Gastroesophageal sphincter (tissue), 2 donors: ENCODE measurements at regions not wholly inside any gene's neighbourhood (a gene's known extent, or its start where the extent isn't known, plus 50 kb on each side); places are given as distances from the start of the nearest gene placed in this dataset.

Source experiments
- EP300 ChIP-seq: sonication (generic); formaldehyde crosslinking; IDR thresholded peaks from one replicate; pipeline ENCODE4 v1.6.1; 2017; ENCODE audit warnings: antibody characterized with exemption, mild to moderate bottlenecking
- POLR2A ChIP-seq, 2 donors: fragments of 450-650 bp; IDR thresholded peaks; one replicate each; pipeline ENCODE4 v1.6.1; 2017; ENCODE audit warnings: antibody characterized with exemption in 2 of 2, mild to moderate bottlenecking in 2 of 2, moderate library complexity in 1 of 2
- POLR2AphosphoS5 ChIP-seq: sonication (generic); formaldehyde crosslinking; IDR thresholded peaks from one replicate; pipeline ENCODE4 v1.6.1; 2017; ENCODE audit warnings: antibody characterized with exemption

DNA sequence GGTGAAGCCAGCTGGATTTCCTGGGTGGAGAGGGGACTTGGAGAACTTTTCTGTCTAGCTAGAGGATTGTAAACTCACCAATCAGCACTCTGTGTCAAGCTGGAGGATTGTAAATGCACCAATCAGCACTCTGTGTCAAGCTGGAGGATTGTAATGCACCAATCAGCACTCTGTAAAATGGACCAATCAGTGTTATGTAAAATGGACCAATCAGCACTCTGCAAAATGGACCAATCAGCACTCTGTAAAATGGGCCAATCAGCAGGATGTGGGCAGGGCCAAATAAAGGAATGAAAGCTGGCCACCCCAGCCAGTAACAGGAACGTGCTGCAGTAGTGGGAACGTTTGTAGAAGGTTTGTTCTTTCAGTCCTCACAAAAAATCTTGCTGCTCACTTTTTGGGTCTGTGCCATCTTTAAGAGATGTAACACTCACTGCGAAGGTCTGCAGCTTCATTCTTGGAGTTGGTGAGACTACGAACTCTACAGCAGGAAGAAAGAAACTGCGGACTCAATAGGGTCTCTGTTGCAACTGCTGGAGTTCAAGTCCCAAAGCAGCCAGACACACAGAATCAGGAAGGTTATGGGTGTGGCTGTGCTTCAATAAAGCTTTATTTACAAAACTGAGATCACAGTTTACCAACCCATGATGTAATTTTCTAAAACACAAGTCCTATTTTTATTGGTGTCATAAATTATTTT is 145.7 kb upstream of the ERCC6L2 start:
- TF ChIP-seq POLR2A (IDR thresholded peaks at IDR 0.05) (no peak), EP300 (no peak), POLR2AphosphoS5 (no peak)
